ENCODE measurements at regions not wholly inside any gene's neighbourhood (a gene's known extent, or its start where the extent isn't known, plus 50 kb on each side); places are given as distances from the start of the nearest gene placed in this dataset.

DNA sequence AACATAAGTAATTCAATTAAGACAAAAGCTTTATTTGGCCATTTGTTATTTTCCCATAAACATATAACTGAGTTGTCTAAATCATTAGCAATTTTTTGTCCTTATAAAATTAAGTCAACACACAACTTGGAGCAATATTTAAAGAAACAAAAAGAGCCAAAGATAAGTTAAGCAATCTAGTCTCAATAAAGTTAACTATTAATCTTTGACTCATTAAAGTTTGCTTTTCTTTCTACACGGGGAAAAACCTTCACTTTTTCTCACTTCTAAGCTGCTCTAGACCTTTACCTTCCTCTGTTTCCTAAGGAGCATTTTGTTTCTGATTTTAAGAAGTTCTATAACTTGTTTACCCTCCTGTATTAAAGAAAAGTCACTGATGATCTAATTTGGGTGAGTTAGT lies 867.1 kb upstream of the PHF14 start:
- TF ChIP-seq, protein P1, sequence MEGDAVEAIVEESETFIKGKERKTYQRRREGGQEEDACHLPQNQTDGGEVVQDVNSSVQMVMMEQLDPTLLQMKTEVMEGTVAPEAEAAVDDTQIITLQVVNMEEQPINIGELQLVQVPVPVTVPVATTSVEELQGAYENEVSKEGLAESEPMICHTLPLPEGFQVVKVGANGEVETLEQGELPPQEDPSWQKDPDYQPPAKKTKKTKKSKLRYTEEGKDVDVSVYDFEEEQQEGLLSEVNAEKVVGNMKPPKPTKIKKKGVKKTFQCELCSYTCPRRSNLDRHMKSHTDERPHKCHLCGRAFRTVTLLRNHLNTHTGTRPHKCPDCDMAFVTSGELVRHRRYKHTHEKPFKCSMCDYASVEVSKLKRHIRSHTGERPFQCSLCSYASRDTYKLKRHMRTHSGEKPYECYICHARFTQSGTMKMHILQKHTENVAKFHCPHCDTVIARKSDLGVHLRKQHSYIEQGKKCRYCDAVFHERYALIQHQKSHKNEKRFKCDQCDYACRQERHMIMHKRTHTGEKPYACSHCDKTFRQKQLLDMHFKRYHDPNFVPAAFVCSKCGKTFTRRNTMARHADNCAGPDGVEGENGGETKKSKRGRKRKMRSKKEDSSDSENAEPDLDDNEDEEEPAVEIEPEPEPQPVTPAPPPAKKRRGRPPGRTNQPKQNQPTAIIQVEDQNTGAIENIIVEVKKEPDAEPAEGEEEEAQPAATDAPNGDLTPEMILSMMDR (IDR thresholded peaks at IDR 0.05; ENCODE audit: borderline replicate concordance, insufficient read depth, low read depth, low read length), result no peak
- no peak overlapping the region for H3K4me3 ChIP-seq (ENCODE audit: low read depth, low read length)

DNA sequence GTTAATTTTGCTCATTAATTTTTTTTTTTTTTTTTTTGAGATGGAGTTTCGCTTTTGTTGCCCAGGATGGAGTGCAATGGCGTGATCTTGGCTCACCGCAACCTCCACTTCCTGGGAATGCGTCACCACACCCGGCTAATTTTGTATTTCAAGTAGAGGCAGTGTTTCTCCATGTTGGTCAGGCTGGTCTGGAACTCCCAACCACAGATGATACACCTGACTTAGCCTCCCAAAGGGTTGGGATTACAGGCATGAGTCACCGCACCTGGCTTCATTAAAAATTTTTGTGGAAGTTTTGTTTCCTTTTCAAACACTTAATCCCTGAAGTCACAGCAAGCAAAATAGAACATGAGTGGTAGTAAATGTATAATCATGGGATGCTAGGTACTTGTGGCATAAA lies 857.2 kb upstream of the PHF14 start:
- TF ChIP-seq, protein P1 (IDR thresholded peaks at IDR 0.05; ENCODE audit: borderline replicate concordance, insufficient read depth, low read depth, low read length), result no peak
- H3K4me3 ChIP-seq (ENCODE audit: low read depth, low read length), result no peak overlapping the region

DNA sequence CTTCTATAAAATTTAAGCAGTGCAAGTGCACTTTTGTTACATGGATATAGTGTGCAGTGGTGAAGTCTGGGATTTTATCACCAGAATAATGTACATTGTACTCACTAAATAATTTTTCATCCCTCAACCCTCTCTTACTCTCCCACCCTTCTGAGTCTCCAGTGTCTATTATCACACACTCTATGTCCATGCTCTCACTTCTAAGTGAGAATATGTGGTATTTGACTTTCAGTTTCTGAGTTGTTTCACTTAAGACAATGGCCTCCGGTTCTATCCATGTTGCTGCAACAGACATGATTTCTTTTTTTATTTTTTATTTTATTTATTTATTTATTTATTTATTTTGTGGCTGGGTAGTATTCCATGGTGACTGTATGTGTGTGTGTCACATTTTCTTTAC lies 855.9 kb upstream of the PHF14 start:
- TF ChIP-seq, protein P1 (IDR thresholded peaks at IDR 0.05; ENCODE audit: borderline replicate concordance, insufficient read depth, low read depth, low read length), result no peak
- H3K4me3 ChIP-seq (ENCODE audit: low read depth, low read length), result no peak overlapping the region

DNA sequence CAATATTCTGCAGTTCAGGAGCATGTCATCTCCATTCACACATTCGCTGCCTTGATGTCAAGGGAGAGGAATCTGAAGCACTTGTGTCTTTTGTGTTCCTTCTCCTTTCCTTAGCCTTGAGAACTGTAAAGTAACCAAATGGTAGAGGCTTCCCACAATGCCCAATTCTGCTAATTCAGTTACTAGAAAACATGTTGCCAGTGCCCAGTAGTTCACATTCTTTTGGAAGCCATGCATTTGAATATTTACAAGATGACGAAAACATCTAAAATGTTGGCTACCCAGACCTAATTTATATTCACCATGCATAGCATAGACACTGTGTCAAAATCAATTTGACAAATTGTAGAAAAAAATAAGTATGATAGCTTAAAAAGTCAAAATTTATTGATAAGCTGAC lies 852.7 kb upstream of the PHF14 start:
- no peak overlapping the region for H3K4me3 ChIP-seq (ENCODE audit: low read depth, low read length)

DNA sequence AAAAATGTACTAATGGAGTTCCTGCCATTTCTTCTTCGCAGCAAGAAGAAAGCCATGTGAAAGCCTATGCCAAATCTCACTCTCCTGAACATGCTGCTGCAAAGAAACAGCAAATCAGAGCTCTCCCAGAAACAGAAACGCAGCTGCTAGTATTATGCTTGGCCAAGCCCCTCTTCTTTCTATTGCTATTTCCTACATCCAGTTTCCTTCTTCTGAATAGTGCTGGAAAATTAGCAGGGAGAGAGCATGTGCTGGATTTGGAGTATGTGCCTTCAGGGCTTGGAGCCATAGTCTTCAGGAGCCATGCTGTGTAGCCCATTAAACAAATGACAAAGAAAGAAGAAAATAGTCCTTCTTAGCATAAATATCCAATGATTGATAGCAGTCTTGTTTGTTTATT lies 852.0 kb upstream of the PHF14 start:
- H3K4me3 ChIP-seq (ENCODE audit: low read depth, low read length), result no peak overlapping the region
- TF ChIP-seq, protein P1 (IDR thresholded peaks at IDR 0.05; ENCODE audit: borderline replicate concordance, insufficient read depth, low read depth, low read length), result no peak

More for the DNA sequence above, 852.7 kb upstream of the PHF14 start:
- TF ChIP-seq, protein P1 (IDR thresholded peaks at IDR 0.05; ENCODE audit: borderline replicate concordance, insufficient read depth, low read depth, low read length), result no peak

DNA sequence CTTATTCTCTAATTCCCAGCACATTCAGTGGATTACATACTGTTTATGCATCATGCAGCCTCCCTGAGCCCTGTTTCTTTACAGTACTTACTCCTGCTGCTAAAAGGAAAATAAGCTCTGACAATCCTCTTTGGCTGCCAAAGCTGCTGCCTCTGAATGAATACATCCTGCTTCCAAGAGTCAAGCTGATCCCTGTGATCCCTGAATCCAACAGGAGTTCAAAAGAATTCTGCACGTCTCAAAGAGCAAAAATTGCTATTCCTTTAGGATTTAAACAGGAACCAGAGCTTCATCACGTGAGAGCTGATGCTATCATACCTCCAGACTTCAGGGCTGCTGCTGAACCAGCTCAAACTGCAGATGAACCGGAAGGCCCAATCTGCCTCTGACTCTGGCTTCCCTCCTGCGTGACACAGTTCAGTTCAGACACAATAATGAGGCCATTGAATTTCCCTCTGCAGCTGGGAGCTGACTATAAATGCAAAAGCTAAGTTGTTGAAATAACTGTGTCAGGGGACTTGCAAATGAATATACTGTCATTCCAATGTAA lies 851.0 kb upstream of the PHF14 start:
- no peak overlapping the region for H3K4me3 ChIP-seq (ENCODE audit: low read depth, low read length)
- TF ChIP-seq, protein P1 (IDR thresholded peaks at IDR 0.05; ENCODE audit: borderline replicate concordance, insufficient read depth, low read depth, low read length), result no peak

DNA sequence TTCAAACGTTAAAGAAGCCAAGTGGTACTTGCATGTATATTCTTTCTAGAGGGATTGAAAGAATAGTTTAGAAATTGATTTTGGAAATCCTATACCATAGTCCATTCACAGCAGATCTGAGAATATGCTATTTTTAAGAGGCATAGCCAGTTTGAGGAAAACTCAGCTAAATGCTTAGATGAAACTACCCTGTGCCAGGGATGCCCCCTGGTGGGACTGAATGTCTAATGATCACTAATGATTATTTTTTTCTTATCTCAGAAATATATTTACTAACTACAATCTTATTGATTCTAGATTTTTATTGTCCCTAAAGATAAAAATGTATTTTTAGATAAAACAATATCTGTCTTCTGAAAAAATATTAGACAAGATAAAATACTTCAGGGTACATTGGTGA lies 844.9 kb upstream of the PHF14 start:
- TF ChIP-seq, protein P1 (IDR thresholded peaks at IDR 0.05; ENCODE audit: borderline replicate concordance, insufficient read depth, low read depth, low read length), result no peak
- H3K4me3 ChIP-seq (ENCODE audit: low read depth, low read length), result no peak overlapping the region
